ENCODE measurements at regions not wholly inside any gene's neighbourhood (a gene's known extent, or its start where the extent isn't known, plus 50 kb on each side); places are given as distances from the start of the nearest gene placed in this dataset.

DNA sequence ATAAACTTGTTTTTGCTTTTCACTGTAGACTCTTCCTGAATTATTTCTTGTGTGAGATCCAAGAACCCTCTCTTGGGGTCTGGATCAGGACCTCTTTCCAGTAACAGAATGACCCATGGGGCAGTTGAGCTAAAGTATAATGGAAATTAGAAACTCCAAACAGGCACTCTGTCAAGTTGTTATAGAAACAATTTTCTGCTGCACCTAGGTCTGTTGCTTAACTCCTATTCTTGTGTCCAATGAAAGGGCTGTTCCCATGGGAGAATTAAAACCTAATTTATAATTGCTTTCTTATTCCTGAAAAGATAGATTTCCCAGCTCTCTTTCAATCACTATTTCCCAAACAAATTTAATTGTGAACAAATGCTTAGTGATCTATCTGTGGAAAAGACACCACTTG is 1341.3 kb upstream of the PIK3C3 start:
- TF ChIP-seq TAF1 (conservative IDR thresholded peaks at IDR 0.05) (no peak), CTCF (IDR thresholded peaks at IDR 0.05; ENCODE audit: low read depth, low read length, missing input control) (no peak), ZBTB33 (IDR thresholded peaks at IDR 0.05) (no peak), GABPA (IDR thresholded peaks at IDR 0.05 in 1 of 2, conservative IDR thresholded peaks at IDR 0.05 in 1 of 2) (no peak), YY1 (IDR thresholded peaks at IDR 0.05) (no peak), REST (IDR thresholded peaks at IDR 0.05) (no peak), MAX (IDR thresholded peaks at IDR 0.05) (no peak), ATF3 (IDR thresholded peaks at IDR 0.05) (no peak)

Measured in liver (tissue), 3 donors.